Large intestine (tissue), 3 donors: ENCODE measurements at regions not wholly inside any gene's neighbourhood (a gene's known extent, or its start where the extent isn't known, plus 50 kb on each side); places are given as distances from the start of the nearest gene placed in this dataset.

ENCODE experiments used
- DNase-seq, 2 donors: peaks; one replicate each; pipeline versions ENCODE4 v3.0.0 to v3.0.0-alpha.2; 2013
- H3K27ac ChIP-seq: one replicate; pipeline ENCODE4 v1.5.1; 2013; ENCODE audit warnings: low read length
- H3K27me3 ChIP-seq: 2 replicates; pipeline ENCODE4 v1.6.1; 2013; ENCODE audit warnings: low read length; ENCODE audit not compliant: control insufficient read depth, insufficient read depth
- H3K36me3 ChIP-seq: 2 replicates; pipeline ENCODE4 v1.6.1; 2013; ENCODE audit warnings: low read length; ENCODE audit not compliant: control insufficient read depth, insufficient read depth
- H3K4me1 ChIP-seq: one replicate; pipeline ENCODE4 v1.6.1; 2013; ENCODE audit warnings: low read length; ENCODE audit not compliant: control insufficient read depth, insufficient read depth
- H3K4me3 ChIP-seq: one replicate; pipeline ENCODE4 v1.5.1; 2013; ENCODE audit warnings: low read length
- H3K9me3 ChIP-seq: one replicate; pipeline ENCODE4 v1.6.1; 2013; ENCODE audit warnings: mild to moderate bottlenecking, low read depth, low read length, moderate library complexity; ENCODE audit not compliant: control insufficient read depth
- WGBS: methylation state at CpG from one replicate; pipeline ENCODE4 v1.1.5; 2013; ENCODE audit warnings: low lambda C conversion rate; ENCODE audit not compliant: insufficient coverage; 5-methylcytosine and 5-hydroxymethylcytosine counted together

DNA sequence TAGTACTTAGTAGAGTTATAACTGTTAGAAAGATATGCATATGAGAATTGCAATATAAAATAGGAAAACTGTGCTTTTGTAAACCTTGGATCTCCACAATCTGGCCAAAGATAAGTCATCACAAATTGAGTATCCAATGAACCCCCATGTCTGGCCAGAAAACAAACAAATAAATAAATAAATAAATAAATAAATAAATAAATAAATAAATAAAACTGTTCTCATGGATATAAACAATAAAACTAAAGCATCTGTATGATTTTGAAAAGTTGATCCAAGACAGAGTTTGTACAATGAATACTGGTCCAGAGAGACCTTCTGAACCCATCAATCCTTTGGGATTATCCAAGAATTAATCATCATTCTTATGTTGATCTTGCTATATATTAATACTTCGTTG lies 367.6 kb upstream of the CDH9 start:
- no peaks in the 10 kb centered on the region for H3K9me3 ChIP-seq
- DNase-seq = no peak
- H3K4me1 ChIP-seq = no peaks in the 10 kb centered on the region
- H3K27me3 ChIP-seq = no peaks in the 10 kb centered on the region
- no peak overlapping the region for H3K27ac ChIP-seq
- no peaks in the 10 kb centered on the region for H3K36me3 ChIP-seq
- no peak overlapping the region for H3K4me3 ChIP-seq
- no CpG with 5 or more reads among the region's 1 CpG for WGBS

DNA sequence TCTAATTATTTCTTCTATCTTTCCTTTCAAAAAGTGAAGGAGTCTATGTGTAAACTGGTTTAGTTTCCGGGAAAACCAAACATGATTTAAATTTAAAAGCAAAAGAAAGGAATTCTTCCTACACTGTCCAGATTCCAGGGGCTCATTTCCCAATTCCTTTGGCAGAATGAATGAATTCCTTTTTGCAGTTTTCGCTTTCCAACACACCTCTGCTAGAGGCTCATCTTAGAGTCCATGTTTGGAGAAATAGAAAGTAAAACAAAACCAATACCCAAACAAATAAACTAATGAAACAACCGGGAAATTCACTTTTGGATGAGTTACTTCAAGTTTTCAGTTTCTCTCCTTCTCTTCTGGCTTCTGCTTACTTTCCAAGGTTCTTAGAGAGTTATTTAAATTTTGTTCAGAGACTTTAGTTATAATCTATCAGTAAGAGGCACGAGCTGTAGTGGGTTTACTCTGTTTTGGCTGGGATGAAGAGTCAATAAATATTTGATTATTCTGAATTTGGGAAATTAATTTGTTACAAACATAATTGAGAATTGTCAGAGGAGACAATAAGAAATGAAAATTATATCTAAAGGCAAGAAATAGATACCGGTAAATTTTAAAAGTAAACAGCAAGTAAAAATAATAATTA lies 365.0 kb upstream of the CDH9 start:
- Histone ChIP-seq H3K4me1 (no peaks in the 10 kb centered on the region), H3K36me3 (no peaks in the 10 kb centered on the region)

DNA sequence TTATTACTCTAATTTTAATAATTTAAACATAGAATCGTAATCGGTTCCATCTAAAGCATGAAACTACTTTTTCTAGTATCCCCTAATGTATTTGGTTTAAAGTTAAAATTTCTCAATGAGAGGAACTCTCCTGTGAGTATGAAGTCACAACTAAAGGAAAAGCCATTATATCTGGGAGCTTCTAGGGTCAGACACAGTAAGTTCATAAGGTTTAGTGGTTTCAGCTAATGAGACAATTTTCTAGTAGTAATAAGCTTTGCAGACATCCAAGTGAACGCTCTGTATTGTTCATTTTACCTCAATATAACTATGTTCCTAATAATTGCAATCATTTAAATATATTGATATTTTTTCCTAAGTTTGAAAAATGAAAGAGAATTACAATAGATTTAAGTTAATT lies 364.4 kb upstream of the CDH9 start:
- H3K36me3 ChIP-seq = no peaks in the 10 kb centered on the region
- WGBS = 63% methylated on average over 1 of the region's 3 CpGs
- H3K9me3 ChIP-seq = no peaks in the 10 kb centered on the region
- no peak for DNase-seq
- no peak overlapping the region for H3K27ac ChIP-seq
- H3K4me3 ChIP-seq = no peak overlapping the region
- no peaks in the 10 kb centered on the region for H3K4me1 ChIP-seq
- H3K27me3 ChIP-seq = no peaks in the 10 kb centered on the region

More for the DNA sequence above, 365.0 kb upstream of the CDH9 start:
- H3K9me3 ChIP-seq = no peaks in the 10 kb centered on the region
- H3K27ac ChIP-seq = no peak overlapping the region
- WGBS = 95% methylated on average over 4 of the region's 5 CpGs
- no peaks in the 10 kb centered on the region for H3K27me3 ChIP-seq
- no peak overlapping the region for H3K4me3 ChIP-seq
- no peak for DNase-seq

DNA sequence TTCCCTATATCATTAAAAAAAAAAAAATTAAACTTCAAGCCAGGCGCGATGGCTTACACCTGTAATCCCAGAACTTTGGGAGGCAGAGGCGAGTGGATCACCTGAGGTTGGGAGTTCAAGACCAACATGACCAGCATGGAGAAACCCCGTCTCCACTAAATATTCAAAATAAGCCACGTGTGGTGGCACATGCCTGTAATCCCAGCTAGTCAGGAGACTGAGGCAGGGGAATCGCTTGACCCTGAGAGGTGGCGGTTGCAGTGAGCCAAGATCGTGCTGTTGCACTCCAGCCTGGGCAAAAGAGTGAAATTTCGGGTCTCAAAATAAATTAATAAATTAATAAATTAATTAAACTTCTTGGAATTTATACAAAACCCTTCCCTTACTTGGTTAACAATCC lies 358.6 kb upstream of the CDH9 start:
- Histone ChIP-seq H3K36me3 (no peaks in the 10 kb centered on the region), H3K4me3 (no peak overlapping the region), H3K27ac (no peak overlapping the region), H3K4me1 (no peaks in the 10 kb centered on the region), H3K27me3 (no peaks in the 10 kb centered on the region), H3K9me3 (no peaks in the 10 kb centered on the region)
- DNase-seq = no peak
- no CpG with 5 or more reads among the region's 9 CpGs for WGBS

DNA sequence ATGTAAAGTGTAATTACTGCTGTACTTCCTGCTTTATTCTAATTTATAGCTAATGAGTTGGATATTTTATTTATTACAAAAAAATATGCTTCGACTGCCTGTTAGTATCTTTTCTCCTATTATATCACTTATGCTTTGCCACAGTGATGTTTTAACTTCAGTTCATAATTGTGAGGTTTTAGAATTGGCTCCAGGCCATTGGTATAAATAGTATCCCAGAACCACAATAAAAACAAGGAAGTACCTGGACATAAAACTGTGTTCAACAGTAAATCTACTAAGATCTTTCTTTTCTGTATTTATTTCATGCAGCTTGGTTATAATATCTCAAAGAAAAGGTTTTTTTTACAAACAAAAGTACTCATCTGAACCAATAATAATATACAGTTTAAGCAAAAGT lies 354.3 kb upstream of the CDH9 start:
- no peak for DNase-seq
- H3K27ac ChIP-seq = no peak overlapping the region
- no peaks in the 10 kb centered on the region for H3K9me3 ChIP-seq
- H3K4me1 ChIP-seq = no peaks in the 10 kb centered on the region
- no peaks in the 10 kb centered on the region for H3K36me3 ChIP-seq
- no peaks in the 10 kb centered on the region for H3K27me3 ChIP-seq
- WGBS = no CpG with 5 or more reads among the region's 1 CpG
- no peak overlapping the region for H3K4me3 ChIP-seq

DNA sequence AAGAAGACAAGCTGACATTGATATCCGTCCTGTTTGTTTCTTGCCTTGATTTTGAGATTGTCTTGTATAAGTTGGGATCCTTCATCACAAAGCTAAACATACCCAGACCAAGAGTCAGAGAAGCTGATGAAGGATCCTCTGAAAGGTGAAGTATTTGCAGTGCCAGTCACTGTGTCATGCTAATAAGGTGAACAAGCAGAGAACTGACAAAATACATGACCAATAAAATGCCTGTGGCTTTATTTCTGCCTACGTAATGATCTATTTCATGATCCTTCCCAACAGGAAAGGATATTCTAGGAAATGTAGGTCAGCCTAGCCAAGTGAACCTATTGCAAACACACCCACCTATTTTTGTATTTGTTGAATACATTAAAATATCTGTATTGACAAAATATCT lies 351.3 kb upstream of the CDH9 start:
- WGBS = no CpG with 5 or more reads among the region's 2 CpGs

DNA sequence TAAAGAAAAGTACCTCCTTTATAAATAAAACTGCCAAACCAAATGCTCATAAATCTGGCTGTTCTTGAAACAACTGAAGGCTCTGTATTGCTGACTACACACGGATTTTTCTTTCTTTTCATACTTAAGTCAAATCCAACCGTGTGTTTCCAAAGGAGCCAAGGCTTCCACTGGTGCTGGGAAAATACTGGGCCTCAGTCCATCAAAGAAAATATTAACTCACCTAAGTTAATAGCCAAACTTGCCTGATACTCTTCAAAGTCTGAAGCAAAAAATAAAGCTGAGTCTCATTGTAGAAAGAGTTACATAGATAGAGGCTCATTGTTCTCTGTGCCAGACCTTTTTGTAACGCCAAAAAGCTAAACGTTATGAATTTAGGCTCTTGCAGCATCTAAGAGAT lies 350.4 kb upstream of the CDH9 start:
- no peak for DNase-seq
- no peaks in the 10 kb centered on the region for H3K27me3 ChIP-seq
- WGBS = 10% methylated on average over 2 of the region's 4 CpGs

More for the DNA sequence above, 351.3 kb upstream of the CDH9 start:
- H3K9me3 ChIP-seq = no peaks in the 10 kb centered on the region
- H3K27ac ChIP-seq = no peak overlapping the region
- H3K27me3 ChIP-seq = no peaks in the 10 kb centered on the region
- no peak overlapping the region for H3K4me3 ChIP-seq
- no peaks in the 10 kb centered on the region for H3K36me3 ChIP-seq
- DNase-seq = no peak
- no peaks in the 10 kb centered on the region for H3K4me1 ChIP-seq

DNA sequence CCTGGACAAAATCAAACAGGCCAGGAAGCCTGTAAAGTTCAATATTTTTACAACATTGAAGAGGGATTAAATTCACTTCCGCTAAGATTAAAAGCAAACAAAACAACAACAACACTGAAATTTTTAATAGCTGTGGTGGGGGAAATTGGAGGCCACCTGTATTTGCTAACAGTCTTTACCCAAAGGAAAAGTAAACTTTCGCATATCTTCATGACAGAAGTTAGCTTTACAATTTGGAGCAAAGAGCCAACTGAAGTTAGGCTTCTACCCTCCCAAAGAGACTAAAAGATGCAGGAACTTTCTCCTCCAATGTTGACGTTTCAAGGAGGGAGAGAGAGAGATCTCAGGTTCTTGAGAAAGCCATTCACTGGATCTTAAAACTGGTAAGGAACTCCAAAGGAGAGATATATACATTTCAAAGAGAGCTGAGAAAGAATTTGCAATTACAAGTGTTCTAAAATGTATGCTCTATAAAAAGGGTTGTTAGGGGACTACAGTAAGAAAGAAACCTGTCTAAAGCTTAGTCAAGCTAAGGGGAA lies 349.2 kb upstream of the CDH9 start:
- Histone ChIP-seq H3K9me3 (no peaks in the 10 kb centered on the region), H3K27ac (no peak overlapping the region), H3K27me3 (no peaks in the 10 kb centered on the region), H3K4me3 (no peak overlapping the region), H3K36me3 (no peaks in the 10 kb centered on the region), H3K4me1 (no peaks in the 10 kb centered on the region)
- DNase-seq = no peak
- WGBS = 0% methylated on average over 1 of the region's 3 CpGs

More for the DNA sequence above, 350.4 kb upstream of the CDH9 start:
- Histone ChIP-seq H3K9me3 (no peaks in the 10 kb centered on the region), H3K4me1 (no peaks in the 10 kb centered on the region), H3K4me3 (no peak overlapping the region), H3K27ac (no peak overlapping the region), H3K36me3 (no peaks in the 10 kb centered on the region)

DNA sequence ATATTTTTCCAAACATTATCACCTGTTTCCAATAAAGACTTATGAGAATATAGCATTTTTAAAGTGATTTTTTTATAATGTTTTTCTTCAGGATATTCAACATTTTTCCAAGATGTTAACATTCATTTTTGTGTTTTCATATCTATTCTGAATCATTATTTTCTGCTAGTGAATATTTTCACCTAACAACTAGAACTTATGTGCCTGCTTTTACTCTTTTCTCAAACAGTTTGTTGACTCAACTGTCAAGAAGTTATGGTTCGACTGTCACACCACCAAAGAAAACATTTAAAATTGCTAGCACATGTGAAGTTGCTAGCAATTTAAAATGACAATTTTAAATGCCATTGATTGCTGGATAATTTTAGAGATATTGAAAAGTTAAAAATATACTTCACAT lies 343.3 kb upstream of the CDH9 start:
- no peak for DNase-seq
- no peak overlapping the region for H3K4me3 ChIP-seq
- no peak overlapping the region for H3K27ac ChIP-seq
- H3K36me3 ChIP-seq = no peaks in the 10 kb centered on the region
- no CpG with 5 or more reads among the region's 1 CpG for WGBS
- H3K27me3 ChIP-seq = no peaks in the 10 kb centered on the region
- H3K4me1 ChIP-seq = no peaks in the 10 kb centered on the region
- no peaks in the 10 kb centered on the region for H3K9me3 ChIP-seq

DNA sequence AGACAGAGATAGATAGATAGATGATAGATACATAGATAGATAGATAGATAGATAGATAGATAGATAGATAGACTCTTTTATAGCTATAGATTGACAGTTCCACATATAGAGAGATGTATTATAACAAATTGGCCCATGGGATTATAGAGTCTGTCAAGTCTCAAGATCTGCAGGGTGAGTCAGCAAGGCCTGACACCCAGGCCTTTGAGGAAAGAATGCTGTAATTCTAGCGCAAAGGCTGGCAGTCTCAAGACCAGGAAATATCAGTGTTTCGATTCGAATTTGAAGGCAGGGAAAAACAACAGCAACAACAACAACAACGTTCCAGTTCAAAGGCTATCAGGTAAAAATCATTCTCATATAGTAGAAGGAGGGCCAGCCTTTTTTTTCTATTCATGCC lies 339.2 kb upstream of the CDH9 start:
- no peaks in the 10 kb centered on the region for H3K36me3 ChIP-seq
- WGBS = 60% methylated on average over 1 of the region's 4 CpGs
- no peak overlapping the region for H3K27ac ChIP-seq
- no peaks in the 10 kb centered on the region for H3K4me1 ChIP-seq
- no peaks in the 10 kb centered on the region for H3K9me3 ChIP-seq
- no peak for DNase-seq
- H3K27me3 ChIP-seq = no peaks in the 10 kb centered on the region
- H3K4me3 ChIP-seq = no peak overlapping the region

DNA sequence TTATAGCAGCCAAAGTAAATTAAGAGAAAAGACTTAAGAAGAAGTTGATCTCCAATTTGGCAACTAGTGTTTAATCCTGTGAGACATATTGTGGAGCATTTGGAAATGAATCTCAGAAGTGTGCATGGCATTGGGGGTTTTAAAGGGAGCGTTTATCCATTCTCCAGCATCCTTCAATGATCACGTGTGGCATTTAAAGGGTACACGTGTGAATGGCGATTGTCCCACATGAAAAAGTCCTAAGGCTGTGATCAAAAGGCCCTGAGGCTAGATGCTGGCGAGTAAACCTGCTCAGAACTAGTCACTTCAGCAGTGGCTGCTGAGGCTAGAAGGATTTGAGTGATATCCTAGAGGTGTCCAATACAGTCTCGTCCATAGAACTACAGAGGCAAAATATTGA lies 315.6 kb upstream of the CDH9 start:
- WGBS = 40% methylated on average over 1 of the region's 6 CpGs
- H3K4me1 ChIP-seq = no peaks in the 10 kb centered on the region
- no peaks in the 10 kb centered on the region for H3K27me3 ChIP-seq
- H3K36me3 ChIP-seq = no peaks in the 10 kb centered on the region
- H3K27ac ChIP-seq = no peak overlapping the region
- no peak for DNase-seq
- no peak overlapping the region for H3K4me3 ChIP-seq
- H3K9me3 ChIP-seq = no peaks in the 10 kb centered on the region
